H1 (cell line): ENCODE measurements at regions not wholly inside any gene's neighbourhood (a gene's known extent, or its start where the extent isn't known, plus 50 kb on each side); places are given as distances from the start of the nearest gene placed in this dataset.

Experiments used
- USF2 ChIP-seq: IDR thresholded peaks from 2 replicates; pipeline ENCODE4 v1.6.1; 2011; ENCODE audit warnings: low read length, improper control_type of control experiment

GRCh38 chr16:59729613-59730012, 995.5 kb upstream of the GOT2 start (continued):
- no peak for TF ChIP-seq USF2
